ENCODE measurements at regions not wholly inside any gene's neighbourhood (a gene's known extent, or its start where the extent isn't known, plus 50 kb on each side); places are given as distances from the start of the nearest gene placed in this dataset.

DNA sequence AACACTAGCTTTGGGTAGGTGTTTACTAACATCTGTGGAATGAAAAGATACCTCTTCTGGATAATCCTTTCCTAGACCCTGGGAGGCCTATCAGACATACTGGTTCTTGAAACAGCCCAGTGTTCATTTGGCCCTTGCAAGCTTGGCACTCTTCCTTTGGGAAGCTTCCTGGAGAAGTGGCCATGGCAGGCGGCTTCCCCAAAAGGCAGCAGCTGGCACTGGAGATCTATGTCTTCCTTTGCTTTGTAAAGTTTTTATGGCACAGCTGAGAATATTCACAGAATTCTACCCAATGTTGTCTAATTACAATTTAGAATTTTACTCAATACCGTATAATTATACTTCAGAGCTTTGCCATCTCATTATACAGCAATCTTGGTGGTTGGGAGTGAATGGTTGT lies 199.2 kb upstream of the C11orf87 start:
- in situ Hi-C loops (cut with MboI; ENCODE audit: low pct_unique_long_range_greater_than_20kb, low sequenced_read_pairs), result no loop called here
- DNase-seq, result no peak

DNA sequence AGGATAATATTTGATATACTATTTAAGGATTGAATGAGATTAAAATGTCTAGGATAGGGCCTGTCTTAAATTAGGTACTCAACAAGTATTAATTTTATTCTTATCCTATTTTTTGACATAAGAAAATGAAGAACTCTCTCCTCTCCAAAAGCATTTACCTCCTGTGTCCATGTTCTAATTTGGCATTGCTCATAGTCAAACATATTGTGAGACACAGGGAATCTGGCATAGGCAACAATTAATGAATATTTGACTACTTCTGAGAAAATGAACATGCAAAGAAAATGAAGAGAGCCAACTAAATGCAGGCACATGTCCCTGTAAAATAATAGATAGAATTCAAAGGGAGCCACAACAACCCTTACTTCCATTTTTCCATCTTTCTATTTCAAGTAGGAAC lies 198.5 kb upstream of the C11orf87 start:
- in situ Hi-C loops (cut with MboI; ENCODE audit: low pct_unique_long_range_greater_than_20kb, low sequenced_read_pairs), result no loop called here
- no peak for DNase-seq

DNA sequence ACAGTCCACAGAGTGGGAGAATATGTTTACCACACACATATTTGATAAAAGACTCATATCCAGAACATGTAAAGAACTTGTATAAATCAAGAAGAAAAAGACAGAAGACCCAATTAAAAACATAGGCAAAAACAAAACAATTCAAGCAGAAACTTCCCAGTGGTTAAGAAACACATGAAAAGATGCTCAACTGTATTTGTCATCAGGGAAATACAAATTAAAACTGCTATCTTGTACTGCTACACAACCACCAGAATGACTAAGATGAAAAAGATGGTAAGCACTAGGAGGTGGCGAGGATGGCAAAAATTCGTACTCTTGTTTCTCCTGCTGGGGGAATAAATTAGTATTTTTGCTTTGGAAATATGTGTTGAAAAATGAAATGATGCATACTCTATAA lies 192.3 kb upstream of the C11orf87 start:
- in situ Hi-C loops (cut with MboI; ENCODE audit: low pct_unique_long_range_greater_than_20kb, low sequenced_read_pairs), result no loop called here
- no peak for DNase-seq

DNA sequence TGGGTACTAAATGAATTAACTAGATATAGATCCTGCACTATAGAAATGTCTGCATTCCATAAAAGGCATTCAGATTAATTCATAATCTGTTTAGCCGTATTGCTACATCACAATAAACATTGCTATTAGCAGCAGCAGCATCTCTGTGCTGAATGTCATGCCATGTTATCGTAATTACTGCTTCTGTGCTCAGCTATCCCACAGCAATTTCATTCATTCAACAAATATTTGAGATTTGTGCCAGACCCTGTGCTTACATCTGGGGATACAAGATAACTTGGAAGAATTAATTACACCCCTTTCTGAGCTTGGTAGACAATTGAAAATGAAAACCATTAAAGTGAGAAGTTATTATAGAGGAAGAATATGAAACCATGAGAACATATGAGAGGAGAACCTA lies 185.8 kb upstream of the C11orf87 start:
- in situ Hi-C loops (cut with MboI; ENCODE audit: low pct_unique_long_range_greater_than_20kb, low sequenced_read_pairs), result no loop called here
- no peak for DNase-seq

DNA sequence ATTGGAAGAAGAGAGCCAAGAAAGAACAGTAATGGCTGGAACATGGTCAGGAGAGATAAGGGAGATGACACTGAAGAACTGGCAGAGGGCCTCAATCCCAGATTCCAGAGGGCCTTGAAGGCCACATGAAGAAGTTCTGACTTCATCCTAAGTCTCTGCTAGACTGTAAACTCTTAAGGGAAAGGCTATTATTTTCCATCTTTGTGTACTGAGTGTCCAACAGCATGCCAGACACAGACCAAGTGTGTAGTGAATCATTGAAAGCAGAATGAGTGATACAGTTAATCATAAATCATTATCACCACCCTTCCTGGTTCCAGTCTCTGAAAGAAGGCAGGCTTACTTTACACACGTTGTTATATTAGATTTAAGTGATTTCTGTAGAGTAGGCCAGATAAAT lies 185.3 kb upstream of the C11orf87 start:
- DNase-seq, result no peak
- in situ Hi-C loops (cut with MboI; ENCODE audit: low pct_unique_long_range_greater_than_20kb, low sequenced_read_pairs), result no loop called here

DNA sequence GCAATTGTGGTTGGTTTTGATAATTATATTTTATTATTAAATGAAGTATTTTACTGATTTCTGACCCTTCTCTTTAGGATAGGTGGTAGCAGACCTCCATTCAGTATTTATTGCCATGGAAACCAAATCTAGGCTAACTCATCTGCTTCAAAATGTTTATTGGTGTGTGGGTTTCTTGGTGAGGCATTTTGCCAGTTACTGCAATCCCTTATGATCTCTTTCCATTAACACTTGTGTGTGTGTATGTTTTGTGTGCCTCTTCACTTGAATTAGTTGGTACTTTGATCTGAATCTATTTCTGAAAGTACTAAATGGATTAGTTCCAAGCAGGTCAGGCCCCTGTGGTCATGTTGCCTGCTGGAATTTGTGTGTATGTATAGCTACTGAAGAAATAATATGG lies 184.4 kb upstream of the C11orf87 start:
- DNase-seq, result no peak
- in situ Hi-C loops (cut with MboI; ENCODE audit: low pct_unique_long_range_greater_than_20kb, low sequenced_read_pairs), result no loop called here

DNA sequence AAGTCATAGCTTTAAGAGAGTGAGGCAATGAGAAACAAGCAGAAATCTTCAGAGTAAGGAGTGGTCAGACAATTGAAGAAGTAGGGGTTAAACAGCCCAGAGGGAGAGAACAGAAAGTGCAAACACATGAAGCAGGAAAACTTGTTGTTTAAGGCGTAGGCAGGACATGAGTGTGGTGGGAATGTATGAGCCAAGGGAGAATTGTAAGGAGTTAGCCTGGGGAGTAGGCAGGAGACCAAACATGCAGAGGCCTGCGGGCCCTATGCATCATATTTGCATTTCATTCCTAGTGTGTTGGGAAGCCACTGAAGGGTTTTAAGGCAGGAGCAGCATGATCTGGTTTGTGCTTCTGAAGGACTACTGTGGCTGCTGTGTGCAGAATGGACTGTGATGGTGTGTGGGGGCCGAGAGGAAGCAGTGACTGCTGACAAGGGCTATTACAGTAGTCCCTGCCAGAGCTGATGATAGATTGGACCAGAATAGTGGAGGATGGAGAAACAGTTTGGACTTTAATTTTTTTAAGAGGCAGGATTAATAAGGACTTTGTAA lies 179.9 kb upstream of the C11orf87 start:
- DNase-seq, result no peak
- in situ Hi-C loops (cut with MboI; ENCODE audit: low pct_unique_long_range_greater_than_20kb, low sequenced_read_pairs), result no loop called here

DNA sequence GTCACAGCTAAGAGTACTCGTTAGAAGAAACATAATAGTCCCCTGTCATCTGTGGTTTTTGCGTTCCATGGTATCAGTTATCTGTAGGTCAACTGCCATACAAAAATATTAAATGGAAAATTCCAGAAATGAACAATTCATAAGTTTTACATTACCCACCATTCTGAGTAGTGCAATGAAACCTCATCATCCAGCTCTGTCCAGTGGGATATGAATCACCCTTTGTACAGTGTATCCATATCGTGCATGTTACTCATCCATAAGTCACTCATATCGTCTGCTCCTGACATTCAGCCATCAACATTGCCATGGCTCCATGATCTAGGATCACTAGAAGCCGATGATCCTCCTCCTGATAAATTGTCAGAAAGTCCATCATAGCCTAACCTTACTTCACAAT lies 174.9 kb upstream of the C11orf87 start:
- in situ Hi-C loops (cut with MboI; ENCODE audit: low pct_unique_long_range_greater_than_20kb, low sequenced_read_pairs), result no loop called here
- DNase-seq, result no peak

DNA sequence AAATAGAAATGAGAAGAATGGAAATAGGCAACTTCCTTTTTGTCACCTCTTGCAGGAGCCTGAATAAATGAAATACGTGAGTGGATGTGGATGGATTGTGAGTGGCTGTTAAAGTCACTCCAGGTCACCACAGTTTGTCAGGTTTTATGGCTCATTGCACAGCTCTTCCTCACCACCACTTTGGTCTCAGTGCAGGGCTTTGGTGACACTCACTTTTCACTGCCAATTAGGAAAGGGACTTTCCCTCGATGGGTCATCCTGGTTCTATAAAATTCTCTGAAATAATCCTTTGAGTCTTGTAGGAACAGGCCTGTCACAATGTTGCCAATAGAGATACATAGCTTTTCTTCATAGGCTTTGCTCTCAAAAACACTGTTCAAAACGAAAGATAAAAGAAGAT lies 172.4 kb upstream of the C11orf87 start:
- in situ Hi-C loops (cut with MboI; ENCODE audit: low pct_unique_long_range_greater_than_20kb, low sequenced_read_pairs), result no loop called here
- DNase-seq, result no peak

DNA sequence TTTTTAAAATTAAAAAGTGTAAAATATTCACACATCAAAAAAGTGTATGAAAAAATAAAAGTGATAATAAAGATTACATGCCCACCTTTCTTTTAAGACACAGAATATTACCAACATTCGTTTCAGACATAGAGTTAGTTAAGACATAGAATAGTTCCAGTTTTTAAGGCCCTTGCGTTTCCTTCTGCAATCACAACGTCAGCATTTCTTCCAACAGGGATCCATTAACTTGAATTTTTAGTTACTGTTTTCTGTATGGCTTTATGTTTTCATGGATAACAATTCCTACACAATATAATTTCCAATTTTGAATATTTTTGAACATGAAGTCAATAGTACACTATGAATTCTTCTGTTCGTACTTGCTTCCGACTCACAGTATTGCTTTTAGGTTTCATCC lies 170.8 kb upstream of the C11orf87 start:
- DNase-seq, result no peak

DNA sequence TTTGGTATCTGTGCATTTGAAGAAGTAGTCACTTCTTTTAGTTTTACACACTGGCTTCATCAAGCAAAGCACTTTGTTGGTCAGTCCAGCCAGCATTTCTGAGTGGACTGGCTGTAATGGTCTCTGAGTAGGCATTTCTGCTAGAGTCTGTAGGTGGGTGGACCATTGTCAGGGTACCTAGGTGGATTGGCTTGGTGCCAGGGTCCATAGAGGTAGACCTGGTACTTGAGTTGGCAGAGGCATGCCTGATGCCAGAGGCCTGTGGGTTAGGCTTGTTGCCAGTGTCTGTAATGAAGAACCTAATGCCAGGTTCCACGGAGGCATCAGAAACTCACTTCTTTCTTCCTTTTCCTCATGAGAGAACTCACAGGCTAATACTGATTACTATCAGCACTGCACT lies 157.9 kb upstream of the C11orf87 start:
- in situ Hi-C loops (cut with MboI; ENCODE audit: low pct_unique_long_range_greater_than_20kb, low sequenced_read_pairs), result no loop called here
- no peak for DNase-seq

More for the DNA sequence above, 170.8 kb upstream of the C11orf87 start:
- in situ Hi-C loops (cut with MboI; ENCODE audit: low pct_unique_long_range_greater_than_20kb, low sequenced_read_pairs), result no loop called here

DNA sequence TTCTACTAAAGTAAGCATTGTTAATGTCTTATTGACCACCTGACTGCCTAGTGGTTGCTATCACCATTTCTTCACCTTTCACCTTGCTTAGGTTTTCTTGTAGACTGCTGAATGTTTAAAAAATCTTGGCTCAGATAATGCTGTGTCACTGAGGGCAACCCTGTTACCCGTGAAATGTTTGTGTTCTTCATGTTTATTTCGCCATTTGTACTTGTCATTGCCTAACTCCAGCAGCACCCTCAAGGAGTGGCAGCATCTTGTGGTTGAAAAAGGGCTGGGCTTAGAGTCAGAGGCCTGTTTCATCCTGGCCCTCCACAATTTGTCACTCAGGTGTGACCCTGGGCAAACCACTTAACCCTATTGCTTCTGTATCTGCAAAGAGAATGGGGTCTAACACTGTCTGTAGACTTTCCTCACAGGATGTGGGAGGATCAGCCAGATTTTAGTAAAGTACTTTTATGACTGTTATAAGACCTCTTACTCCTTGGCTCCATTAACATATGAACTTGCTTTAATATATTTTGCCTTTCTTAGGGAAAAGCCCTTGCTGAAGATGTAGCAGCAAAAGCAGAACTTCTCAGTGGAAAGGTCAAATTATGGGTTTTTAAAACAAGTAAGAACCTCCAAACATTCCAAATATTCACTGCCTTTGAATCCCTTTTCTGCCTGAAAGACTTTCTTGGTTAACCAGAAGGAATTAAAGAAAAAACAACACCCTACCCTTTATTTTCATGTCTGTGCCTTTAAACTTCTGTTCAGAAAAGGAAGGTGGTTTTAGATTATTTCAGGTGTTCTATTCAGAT lies 154.5 kb upstream of the C11orf87 start:
- in situ Hi-C loops (cut with MboI; ENCODE audit: low pct_unique_long_range_greater_than_20kb, low sequenced_read_pairs), result no loop called here
- DNase-seq, result no peak

DNA sequence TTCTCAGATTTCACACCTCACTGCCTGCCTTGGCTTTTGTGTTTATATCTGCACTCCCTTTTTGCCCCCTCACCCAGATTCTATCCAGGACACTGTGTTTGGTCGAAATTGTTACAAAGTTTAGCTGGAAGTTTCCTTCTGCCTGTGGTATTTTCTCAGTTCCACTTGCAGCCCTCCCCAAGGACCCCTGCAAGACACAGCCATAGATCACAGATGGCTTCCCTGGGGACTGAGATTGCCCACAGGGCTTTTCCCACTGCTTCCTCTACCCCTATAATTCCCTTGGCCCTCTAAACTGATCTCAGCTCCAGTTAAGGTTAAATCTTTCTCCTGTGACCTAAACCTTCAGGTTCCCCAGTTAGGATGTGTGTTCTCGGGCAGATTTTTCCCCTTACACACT lies 146.1 kb upstream of the C11orf87 start:
- in situ Hi-C loops (cut with MboI; ENCODE audit: low pct_unique_long_range_greater_than_20kb, low sequenced_read_pairs), result no loop called here
- DNase-seq, result no peak

DNA sequence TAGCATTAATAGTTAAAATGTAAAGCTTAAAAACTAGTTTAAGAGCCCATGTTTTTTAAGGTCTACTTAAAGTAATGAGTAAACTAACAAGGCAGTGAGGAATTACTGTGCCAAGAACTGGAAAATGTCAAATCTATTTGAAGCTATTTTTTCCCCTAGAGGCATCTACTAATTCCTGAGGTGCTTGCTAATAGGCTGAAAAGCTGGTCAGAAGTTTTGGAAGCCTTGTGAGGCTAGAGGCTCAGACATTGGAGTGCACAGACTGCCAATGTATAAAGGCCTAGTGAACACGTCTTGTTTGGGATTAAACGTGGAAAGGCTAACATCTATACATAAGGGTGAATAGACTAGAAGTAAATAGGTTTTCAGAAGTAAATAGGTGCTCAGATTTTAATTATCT lies 136.5 kb upstream of the C11orf87 start:
- DNase-seq, result no peak
- in situ Hi-C loops (cut with MboI; ENCODE audit: low pct_unique_long_range_greater_than_20kb, low sequenced_read_pairs), result no loop called here

DNA sequence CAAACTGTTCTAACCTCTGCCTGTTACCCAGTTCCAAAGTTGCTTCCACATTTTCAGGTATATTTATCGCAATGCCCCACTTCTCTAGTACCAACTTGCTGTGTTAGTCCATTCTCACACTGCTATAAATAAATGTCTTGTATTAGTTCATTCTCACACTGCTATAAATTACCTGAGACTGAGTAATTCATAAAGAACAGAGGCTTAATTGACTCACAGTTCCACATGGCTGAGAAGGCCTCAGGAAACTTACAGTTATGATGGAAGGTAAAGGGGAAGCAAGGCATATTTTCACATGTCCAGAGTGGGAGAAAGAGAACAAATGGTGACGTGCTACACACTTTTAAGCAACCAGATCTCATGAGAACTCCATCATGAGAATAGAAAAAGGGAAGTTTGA lies 130.4 kb upstream of the C11orf87 start:
- in situ Hi-C loops (cut with MboI; ENCODE audit: low pct_unique_long_range_greater_than_20kb, low sequenced_read_pairs), result no loop called here
- no peak for DNase-seq

DNA sequence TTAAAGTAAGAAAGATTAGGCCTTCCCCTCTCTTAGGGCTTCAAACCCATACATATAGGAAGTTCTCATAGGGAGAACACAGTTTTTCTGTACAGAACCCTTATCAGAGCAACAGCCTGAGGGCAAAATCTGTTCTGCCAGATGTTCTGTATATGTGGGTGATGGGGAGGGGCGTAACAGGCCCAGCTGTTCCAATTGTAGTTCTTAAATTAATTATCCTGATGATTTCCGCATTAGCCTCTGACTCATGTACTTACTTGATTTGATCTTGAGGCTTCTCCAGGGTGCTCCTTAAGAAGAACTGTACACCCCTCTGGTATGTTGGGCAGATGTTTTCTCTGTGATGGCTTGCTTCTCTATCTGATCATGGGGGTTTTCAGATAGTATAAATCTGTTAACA lies 123.1 kb upstream of the C11orf87 start:
- in situ Hi-C loops (cut with MboI; ENCODE audit: low pct_unique_long_range_greater_than_20kb, low sequenced_read_pairs), result no loop called here
- DNase-seq, result no peak

DNA sequence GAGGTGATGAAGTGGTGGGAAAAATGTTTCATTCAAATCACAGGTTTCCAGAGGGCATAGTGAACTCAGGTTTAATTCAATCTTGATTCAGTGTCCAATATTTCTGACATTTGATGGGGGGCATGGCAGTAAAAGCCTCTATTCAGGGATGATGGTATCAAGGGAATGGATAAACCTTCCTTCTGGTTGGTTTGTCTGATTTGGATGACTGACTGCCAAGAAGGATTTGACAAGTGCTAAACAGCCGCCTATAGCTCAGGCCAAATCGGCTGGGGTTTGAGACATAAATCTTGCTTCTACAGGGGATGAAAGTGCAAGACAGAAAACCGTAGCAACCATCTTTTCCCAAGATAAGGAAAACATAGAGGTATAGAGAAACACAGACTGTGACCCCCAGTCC lies 121.8 kb upstream of the C11orf87 start:
- no peak for DNase-seq
- in situ Hi-C loops (cut with MboI; ENCODE audit: low pct_unique_long_range_greater_than_20kb, low sequenced_read_pairs), result no loop called here

DNA sequence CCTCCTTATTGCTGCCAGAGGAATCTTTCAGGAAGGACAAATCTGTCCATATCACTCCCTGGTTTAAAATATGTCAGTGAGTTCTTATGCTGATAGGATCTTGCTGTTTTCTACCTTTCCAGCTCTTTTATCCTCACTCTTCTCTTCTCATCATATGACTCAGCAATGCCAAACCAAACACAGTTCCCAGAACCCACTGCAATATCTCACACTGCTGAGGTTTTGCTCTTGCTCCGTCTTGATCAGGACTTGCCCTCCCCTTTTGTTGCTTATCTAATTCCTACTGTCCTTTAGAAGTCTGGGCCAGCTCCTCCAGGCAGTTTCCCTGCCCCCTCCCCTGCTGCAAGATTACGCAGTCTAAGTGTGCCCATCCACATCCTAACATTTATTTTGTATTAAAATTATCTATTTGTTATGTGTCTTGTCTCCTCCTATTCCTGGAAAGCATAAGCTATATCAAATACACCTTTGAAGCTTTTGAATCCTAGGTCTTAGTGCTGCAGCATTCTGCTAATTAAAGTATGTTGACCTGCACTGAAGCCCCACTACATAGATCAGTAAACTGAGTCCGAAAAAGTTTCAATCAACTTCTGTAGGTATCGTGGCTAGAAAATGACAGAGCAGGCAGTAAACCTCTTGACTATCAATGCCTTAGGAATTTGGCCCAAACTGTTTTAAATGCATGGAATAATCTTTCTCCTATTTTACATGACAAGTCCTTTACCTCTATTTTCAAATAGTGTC lies 119.2 kb upstream of the C11orf87 start:
- no peak for DNase-seq
- in situ Hi-C loops (cut with MboI; ENCODE audit: low pct_unique_long_range_greater_than_20kb, low sequenced_read_pairs), result no loop called here

DNA sequence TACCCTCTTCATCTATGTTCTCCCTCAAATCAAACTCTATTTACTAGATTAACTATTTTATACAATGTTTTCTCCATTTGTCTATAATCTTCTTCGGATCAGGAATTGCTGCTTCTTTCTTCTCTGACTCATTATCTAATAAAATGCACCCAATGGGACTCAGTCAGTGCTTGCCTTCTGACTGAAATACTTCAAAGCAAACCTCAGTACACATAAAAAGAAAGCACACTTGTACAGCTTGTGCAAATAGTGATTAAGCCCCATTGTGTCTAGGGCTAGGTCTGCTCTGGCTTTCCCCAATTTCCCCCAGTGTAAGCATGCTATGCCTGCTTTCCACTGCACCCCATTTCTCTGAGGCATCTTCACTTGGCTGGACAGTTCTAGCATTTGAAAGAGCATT lies 118.6 kb upstream of the C11orf87 start:
- DNase-seq, result no peak
- in situ Hi-C loops (cut with MboI; ENCODE audit: low pct_unique_long_range_greater_than_20kb, low sequenced_read_pairs), result no loop called here

DNA sequence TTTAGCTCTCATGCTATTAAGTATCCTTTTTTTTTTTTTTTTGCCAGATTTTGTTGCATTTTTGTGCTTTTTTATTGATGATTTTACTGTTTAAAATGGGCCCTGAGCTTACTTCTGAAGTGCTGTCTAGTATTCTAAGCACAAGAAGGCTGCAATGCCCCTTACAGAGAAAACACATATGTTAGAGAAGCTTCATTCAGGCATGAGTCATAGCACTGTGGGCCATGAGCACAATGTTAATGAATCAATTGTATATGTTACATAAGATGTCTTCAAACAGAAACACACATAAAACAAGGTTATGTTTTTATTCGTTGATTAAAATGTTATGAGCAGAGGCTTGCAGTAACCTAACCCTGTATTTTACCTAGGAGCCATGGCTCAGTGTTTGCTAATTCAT lies 117.8 kb upstream of the C11orf87 start:
- in situ Hi-C loops (cut with MboI; ENCODE audit: low pct_unique_long_range_greater_than_20kb, low sequenced_read_pairs), result no loop called here
- DNase-seq, result no peak

DNA sequence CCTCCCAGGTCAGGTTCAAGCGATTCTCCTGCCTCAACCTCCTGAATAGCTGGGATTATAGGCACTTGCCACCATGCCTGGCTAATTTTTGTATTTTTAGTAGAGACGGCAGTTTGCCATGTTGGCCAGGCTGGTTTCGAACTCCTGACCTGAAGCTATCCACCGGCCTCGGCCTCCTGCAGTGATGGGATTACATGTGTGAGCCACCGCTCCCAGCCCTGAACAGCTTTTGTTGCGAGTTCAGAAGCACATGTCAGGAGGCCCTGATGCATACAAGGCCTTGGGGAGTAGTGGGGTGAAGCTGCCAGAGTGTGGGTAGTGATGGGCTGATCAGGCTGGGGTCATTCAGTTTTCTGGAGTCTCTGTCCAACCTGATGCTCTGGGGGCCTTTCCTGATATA lies 117.0 kb upstream of the C11orf87 start:
- DNase-seq, result no peak
- in situ Hi-C loops (cut with MboI; ENCODE audit: low pct_unique_long_range_greater_than_20kb, low sequenced_read_pairs), result no loop called here

Measured in KBM-7 (cell line).